ENCODE measurements at regions not wholly inside any gene's neighbourhood (a gene's known extent, or its start where the extent isn't known, plus 50 kb on each side); places are given as distances from the start of the nearest gene placed in this dataset.
"Not testable (repeated sequence)": the region's sequence is repeated elsewhere in the genome, so short reads cannot be mapped to it uniquely, and the experiment has no call there.

GRCh38 chr6:152811785-152812184 is 61.2 kb downstream of the VIP start:
- DNase-seq, result no peak

DNA sequence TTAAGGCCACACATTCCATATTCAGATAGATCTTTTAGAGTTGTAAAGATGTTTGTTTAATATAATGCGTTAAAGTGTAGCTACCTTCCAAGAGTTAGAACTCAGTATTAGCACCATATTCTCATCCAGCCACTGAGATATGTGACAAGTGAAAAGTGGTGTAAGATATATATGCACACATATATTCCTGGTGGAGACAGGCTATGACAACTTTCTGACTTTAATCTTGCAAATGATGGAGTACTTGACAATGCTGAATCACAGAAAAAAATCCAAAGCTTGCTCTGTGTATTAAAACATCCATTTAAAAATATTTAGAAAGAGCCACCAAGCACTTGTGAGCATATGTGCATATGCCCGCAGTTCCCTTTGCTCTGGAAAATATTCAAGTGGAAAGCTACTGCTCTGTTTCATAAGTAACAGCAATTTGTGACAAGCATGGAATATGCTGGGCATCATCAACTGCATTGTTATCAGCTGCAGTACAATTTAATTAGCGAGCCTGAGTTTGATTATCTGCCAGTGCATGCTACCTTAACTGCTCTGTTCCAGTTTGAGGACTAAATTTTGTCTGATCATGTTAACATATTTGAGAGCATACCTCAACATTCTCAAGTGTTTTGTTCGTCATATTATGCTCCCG is 64.8 kb downstream of the VIP start:
- no peak for DNase-seq

DNA sequence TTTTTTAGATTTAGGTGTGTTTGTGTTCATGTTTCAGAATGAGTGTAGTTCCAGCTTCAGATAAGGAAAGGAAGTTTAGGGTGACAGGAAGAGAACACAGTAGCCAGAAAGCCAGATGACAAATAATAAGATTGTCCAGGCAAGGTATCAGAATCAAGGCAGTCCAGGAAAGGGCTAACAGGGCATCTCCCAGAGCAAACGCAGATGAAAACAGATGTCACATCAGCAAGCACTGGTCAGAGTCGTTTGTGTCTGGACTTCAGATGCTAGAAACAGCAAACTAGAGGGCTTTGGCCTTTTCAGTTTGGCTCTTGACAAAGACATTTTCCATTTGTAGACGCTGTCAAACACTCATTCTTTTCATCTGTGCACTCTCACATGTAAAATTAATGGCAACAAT is 65.5 kb downstream of the VIP start:
- no peak for DNase-seq

GRCh38 chr6:152821525-152821924 is 70.9 kb downstream of the VIP start:
- DNase-seq, result no peak

DNA sequence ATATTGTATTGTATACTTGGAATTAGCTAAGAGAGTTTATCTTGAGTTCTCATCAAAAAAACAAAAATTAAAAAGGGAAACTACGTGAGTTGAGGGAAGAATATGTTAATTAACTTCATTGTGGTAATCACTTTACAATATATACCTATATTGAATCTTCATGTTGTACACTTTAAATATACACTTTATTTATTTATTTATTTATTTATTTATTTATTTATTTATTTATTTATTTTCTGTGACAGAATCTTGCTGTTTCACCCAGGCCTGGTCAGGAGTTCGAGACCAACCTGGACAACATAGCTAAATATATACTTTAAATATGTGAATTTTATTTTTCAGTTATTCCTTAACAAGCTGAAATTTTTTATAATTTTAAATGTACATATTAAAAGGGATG is 74.1 kb downstream of the VIP start:
- no peak for DNase-seq

- no peak for DNase-seq
Measured at GRCh38 chr6:152828431-152828830, 77.8 kb downstream of the VIP start.

GRCh38 chr6:152834366-152834765 is 83.8 kb downstream of the VIP start:
- not testable (repeated sequence) for DNase-seq

DNA sequence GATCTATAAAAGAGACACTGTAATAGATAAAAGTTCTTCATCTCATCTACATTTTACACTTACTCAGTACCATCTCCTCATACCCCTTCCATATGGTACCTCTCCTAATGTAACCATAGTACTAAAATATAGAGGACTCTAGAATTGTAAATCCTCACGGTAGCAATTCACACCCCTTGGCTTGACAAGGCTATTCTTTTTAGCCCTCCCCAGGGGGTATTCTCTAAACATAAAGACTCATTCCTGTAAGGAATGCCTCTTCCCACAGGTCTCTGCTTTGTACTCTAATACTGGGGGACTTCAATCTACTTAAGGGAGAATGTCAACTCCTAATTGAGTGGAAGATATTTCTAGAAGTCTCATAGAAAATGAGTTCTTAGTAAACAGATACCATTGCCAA is 85.9 kb downstream of the VIP start:
- DNase-seq, result no peak

GRCh38 chr6:152845421-152845820 is 94.8 kb downstream of the VIP start:
- no peak for DNase-seq

DNA sequence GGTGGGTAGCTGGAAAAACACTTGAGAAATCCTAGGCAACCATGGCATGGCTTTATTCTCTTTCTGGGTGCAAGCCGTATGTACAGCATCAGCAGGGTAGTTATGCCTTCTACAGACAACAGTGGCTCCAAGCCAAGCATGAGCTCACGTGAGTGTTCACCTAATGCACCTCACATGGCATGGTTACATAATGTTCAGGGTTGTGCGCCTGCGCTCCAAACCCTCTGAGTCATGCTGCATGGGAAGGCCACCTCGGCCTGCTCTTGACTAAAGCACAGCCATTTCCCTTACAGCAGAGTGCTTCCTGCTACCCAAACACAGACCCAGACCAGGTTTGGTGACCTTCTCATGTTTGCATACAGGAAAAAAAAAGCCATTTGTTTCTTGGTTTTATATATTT is 96.2 kb downstream of the VIP start:
- DNase-seq, result no peak

DNA sequence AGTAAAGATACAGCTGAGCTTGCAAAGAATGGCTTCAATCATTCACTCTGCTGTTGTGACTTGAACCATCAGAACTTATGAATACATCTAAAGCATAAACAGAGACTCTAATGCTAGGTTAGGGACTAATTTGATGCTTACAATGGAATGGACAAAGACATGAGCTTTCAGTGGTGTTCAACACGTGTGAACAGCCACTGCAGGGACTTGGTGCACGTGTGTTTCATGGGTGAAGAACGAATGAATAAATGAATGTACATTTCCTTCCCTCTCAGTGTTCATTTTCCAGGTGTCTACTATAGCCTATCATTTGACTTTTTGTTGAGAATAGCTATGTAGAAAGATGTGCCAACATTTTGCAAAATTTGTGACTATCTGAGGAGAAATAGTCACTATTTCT is 98.3 kb downstream of the VIP start:
- no peak for DNase-seq

GRCh38 chr6:152854086-152854795 is 103.6 kb downstream of the VIP start:
- DNase-seq, result no peak

- no peak for DNase-seq
Measured at GRCh38 chr6:152858141-152858540, 107.5 kb downstream of the VIP start.

GRCh38 chr6:152859225-152859624 is 108.6 kb downstream of the VIP start:
- no peak for DNase-seq

- peak; percentile 75 for DNase-seq
Measured at GRCh38 chr6:152863618-152864326, 113.2 kb downstream of the VIP start.

GRCh38 chr6:152874267-152874666 is 108.6 kb downstream of the FBXO5 start:
- DNase-seq, result no peak

- DNase-seq, result no peak
Measured at GRCh38 chr6:152874846-152875568, 107.8 kb downstream of the FBXO5 start.

GRCh38 chr6:152879681-152880080 is 103.2 kb downstream of the FBXO5 start:
- DNase-seq, result no peak

DNA sequence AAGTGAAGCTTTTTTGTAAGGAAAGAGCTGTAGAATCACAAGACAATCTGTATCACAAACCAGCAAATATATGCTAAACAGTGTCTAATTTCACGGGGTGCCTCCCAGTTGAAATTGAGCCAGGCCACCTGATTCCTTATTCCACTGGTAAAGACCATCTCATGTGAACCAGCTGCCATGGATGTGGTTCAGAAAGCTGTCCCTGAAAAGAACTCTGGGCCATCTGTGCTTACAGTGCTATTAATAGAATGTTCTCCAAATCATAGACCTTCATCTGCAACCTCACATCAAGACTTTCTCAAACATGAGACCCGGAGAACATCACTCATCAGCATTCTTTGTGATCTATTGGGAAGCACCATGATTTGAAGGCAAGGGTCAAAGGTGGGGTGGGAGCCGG is 89.7 kb downstream of the FBXO5 start:
- no peak for DNase-seq

DNA sequence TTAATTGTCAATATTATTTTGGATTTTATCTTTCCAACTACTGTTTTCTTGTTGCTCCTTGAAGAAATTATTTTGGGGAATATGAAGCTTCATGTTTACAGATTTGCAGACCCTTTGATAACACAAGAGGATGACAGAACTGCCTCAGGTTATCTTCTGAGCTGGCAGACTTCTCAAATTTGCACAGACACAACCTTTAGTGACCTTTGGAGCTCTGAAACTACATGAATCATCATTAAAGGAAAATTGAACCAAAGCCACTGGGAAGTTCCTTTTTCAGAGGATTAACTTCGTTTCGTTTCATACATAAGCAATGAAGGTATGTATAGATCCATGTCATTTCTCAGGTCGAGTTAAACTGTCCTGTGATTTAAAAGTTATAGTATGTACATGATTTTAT is 85.9 kb downstream of the FBXO5 start:
- DNase-seq, result no peak

- peak; percentile 13 for DNase-seq
Measured at GRCh38 chr6:152897807-152898399, 84.9 kb downstream of the FBXO5 start.

DNA sequence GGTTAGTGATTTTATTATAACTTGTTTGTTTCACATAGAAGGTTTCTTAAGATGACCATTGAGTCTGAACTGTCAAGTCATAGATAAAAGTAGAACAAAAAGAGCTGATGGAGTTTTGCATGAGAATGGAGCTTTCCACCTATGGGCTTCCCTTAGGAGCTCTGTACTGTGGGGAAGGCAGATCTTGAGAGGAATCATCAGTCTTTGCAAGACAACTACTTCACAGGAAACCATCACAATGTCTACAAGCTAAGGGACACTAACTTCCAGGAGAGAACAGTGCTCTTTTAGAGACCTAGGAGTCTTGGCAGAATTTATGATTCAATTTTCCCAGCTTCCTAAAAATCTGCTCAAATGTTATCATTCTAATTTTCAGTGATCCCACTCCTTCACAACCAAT is 78.2 kb downstream of the FBXO5 start:
- DNase-seq, result no peak

Measured in midbrain (tissue), 1 donor.